GM23338 (cell line): ENCODE measurements at regions not wholly inside any gene's neighbourhood (a gene's known extent, or its start where the extent isn't known, plus 50 kb on each side); places are given as distances from the start of the nearest gene placed in this dataset.

Experiments
- CREB1 ChIP-seq: fragments of 250-450 bp; sonication (Bioruptor Pico); IDR thresholded peaks from 2 replicates; pipeline ENCODE4 v1.5.0; 2020; ENCODE audit warnings: low read depth, mild to moderate bottlenecking, moderate library complexity
- CTCF ChIP-seq, 2 experiments: fragments of 200-600 bp in 1 of 2; sonication (generic) in 1 of 2; conservative IDR thresholded peaks; 2 replicates each; pipeline versions ENCODE4 v1.5.1 to v1.6.1; 2016 to 2017; ENCODE audit warnings: antibody characterized with exemption in 2 of 2, low read depth in 2 of 2, mild to moderate bottlenecking in 2 of 2, moderate library complexity in 1 of 2
- ETS1 ChIP-seq: IDR thresholded peaks from 2 replicates; pipeline ENCODE4 v1.6.1; 2016; ENCODE audit warnings: antibody characterized with exemption
- EZH2 ChIP-seq: fragments of 200-600 bp; sonication (generic); IDR thresholded peaks from one replicate; pipeline ENCODE4 v1.8.0; 2017; ENCODE audit warnings: antibody characterized with exemption, mild to moderate bottlenecking, low read depth; ENCODE audit not compliant: unreplicated experiment
- EZH2phosphoT487 ChIP-seq: fragments of 200-600 bp; sonication (generic); IDR thresholded peaks from one replicate; pipeline ENCODE4 v1.8.1; 2018; ENCODE audit warnings: antibody characterized with exemption; ENCODE audit not compliant: unreplicated experiment
- JUNB ChIP-seq: IDR thresholded peaks from one replicate; pipeline ENCODE4 v1.6.1; 2016; ENCODE audit warnings: antibody characterized with exemption; ENCODE audit not compliant: unreplicated experiment
- POLR2AphosphoS5 ChIP-seq: IDR thresholded peaks from 2 replicates; pipeline ENCODE4 v1.6.1; 2016; ENCODE audit warnings: antibody characterized with exemption, low read depth
- REST ChIP-seq: IDR thresholded peaks from one replicate; pipeline ENCODE4 v1.6.1; 2018; ENCODE audit warnings: antibody characterized with exemption; ENCODE audit not compliant: unreplicated experiment
- STAT1 ChIP-seq: IDR thresholded peaks from one replicate; pipeline ENCODE4 v1.6.1; 2016; ENCODE audit warnings: antibody characterized with exemption; ENCODE audit not compliant: unreplicated experiment
- ZNF331 ChIP-seq: fragments of 250-450 bp; sonication (Bioruptor Pico); IDR thresholded peaks from 2 replicates; pipeline ENCODE4 v1.5.0; 2020; ENCODE audit warnings: low read depth, mild to moderate bottlenecking, moderate library complexity

- no peak for TF ChIP-seq CTCF (conservative IDR thresholded peaks at IDR 0.05; ENCODE audit: low read depth in 2 of 2)
- no peak for TF ChIP-seq EZH2
- no peak for TF ChIP-seq EZH2phosphoT487
- no peak for TF ChIP-seq POLR2AphosphoS5
- TF ChIP-seq REST, result no peak
- no peak for TF ChIP-seq CREB1 (CRISPR knock-in tag)
- no peak for TF ChIP-seq STAT1
- TF ChIP-seq ZNF331, result no peak
- no peak for TF ChIP-seq JUNB
- TF ChIP-seq ETS1, result no peak
These were observed 87.4 kb upstream of the PKP2 start for GRCh38 chr12:32983968-32984367.
